ENCODE measurements at regions not wholly inside any gene's neighbourhood (a gene's known extent, or its start where the extent isn't known, plus 50 kb on each side); places are given as distances from the start of the nearest gene placed in this dataset.

DNA sequence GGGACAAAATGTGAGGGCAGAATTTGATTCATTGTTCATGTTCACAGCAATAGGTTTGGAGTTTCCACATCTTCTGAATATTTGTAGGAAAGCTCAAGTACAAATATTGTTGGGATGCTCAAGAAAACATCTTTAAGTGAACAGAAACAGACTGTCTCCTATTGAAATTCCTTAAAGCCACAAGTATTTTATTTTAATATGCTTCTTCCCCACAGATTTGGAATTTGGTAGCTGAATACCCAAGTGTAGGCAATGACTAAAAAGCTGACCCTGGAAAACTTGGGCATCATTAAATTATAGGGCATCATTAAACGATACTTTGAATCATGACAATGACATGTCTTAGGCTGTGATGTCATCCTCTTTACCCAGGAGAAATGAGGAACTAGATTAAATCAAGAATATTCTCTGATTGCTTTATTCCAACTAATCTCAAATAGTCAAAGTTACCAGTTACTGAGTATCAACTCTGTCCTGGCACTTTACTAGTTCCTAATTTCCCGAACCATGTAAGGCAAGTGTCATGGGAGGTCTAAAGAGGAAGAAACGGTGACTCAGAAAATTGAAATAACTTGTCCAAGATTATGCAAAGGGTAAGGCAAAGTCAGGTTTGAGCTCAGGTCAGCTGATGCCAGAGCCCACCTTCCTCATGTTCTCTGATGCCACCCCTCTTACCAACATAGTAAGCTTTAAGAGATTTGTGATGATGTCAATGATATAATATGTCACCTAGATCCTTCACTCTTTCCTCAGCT, 223.1 kb upstream of the LEF1 start:
- TF ChIP-seq POLR2A (IDR thresholded peaks at IDR 0.05): no peak
- TF ChIP-seq, protein P1, sequence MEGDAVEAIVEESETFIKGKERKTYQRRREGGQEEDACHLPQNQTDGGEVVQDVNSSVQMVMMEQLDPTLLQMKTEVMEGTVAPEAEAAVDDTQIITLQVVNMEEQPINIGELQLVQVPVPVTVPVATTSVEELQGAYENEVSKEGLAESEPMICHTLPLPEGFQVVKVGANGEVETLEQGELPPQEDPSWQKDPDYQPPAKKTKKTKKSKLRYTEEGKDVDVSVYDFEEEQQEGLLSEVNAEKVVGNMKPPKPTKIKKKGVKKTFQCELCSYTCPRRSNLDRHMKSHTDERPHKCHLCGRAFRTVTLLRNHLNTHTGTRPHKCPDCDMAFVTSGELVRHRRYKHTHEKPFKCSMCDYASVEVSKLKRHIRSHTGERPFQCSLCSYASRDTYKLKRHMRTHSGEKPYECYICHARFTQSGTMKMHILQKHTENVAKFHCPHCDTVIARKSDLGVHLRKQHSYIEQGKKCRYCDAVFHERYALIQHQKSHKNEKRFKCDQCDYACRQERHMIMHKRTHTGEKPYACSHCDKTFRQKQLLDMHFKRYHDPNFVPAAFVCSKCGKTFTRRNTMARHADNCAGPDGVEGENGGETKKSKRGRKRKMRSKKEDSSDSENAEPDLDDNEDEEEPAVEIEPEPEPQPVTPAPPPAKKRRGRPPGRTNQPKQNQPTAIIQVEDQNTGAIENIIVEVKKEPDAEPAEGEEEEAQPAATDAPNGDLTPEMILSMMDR (IDR thresholded peaks at IDR 0.05): no peak

Data from prostate gland (tissue), 2 donors.